Retinal pigment epithelial cell (primary cell): ENCODE measurements at regions not wholly inside any gene's neighbourhood (a gene's known extent, or its start where the extent isn't known, plus 50 kb on each side); places are given as distances from the start of the nearest gene placed in this dataset.

Experiments used
- DNase-seq: peaks from one replicate; pipeline ENCODE4 v3.0.0-alpha.2; 2010; ENCODE audit warnings: low read depth
- H3K4me3 ChIP-seq: 2 replicates; pipeline ENCODE4 v1.5.1; 2011; ENCODE audit warnings: mild to moderate bottlenecking, low read length, control low read depth, moderate library complexity
- TF ChIP-seq, protein P1 (sequence below): conservative IDR thresholded peaks from 2 replicates; pipeline ENCODE4 v1.5.1; 2011; ENCODE audit warnings: low read depth, low read length, control low read depth, inconsistent platforms

DNA sequence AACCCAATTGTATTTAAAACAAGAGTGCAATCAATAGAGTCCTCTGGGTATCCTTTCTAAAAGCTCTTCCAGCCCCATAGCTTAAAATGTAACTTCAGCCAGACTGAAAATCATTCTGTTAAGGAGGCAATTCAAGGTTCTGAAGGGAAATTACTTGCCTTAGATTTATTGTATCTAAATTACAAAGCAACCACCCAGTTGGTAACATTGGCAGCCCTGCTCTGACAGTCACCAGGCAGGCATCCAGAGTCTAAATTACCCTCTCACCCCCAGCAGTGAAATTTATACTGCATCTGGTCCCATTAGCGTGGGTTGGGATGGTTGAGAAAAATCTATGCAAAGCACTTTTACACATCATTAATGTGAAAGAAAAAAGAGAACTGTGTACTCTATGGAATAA, 514.7 kb downstream of the MTRR start:
- no peak for DNase-seq
- TF ChIP-seq, protein P1, sequence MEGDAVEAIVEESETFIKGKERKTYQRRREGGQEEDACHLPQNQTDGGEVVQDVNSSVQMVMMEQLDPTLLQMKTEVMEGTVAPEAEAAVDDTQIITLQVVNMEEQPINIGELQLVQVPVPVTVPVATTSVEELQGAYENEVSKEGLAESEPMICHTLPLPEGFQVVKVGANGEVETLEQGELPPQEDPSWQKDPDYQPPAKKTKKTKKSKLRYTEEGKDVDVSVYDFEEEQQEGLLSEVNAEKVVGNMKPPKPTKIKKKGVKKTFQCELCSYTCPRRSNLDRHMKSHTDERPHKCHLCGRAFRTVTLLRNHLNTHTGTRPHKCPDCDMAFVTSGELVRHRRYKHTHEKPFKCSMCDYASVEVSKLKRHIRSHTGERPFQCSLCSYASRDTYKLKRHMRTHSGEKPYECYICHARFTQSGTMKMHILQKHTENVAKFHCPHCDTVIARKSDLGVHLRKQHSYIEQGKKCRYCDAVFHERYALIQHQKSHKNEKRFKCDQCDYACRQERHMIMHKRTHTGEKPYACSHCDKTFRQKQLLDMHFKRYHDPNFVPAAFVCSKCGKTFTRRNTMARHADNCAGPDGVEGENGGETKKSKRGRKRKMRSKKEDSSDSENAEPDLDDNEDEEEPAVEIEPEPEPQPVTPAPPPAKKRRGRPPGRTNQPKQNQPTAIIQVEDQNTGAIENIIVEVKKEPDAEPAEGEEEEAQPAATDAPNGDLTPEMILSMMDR: no peak

DNA sequence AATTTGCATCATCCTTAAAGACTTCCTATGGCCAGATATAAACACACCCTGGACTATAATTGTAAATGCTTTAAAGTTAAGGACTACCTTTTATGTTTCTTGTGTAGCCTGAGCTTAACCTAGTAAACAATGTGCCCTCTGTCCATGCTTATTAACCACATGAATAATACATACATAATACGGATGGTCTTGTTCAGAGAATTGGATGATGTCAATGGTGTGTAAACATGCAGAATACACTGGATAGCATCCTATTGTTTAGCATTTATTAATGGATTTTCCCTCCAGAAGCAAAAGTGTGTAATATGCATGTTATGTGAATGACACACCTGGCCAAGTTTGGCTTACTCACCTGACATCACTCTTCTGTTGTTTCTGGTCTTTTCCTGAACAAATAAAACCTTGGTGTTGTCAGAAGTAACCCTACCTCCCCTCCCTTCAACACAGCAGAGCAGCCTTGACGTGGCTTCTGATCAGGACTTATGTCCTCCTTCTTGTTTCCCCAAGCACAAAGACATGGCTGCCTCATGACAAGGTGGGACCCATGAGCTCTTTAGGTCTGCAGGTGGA, 517.9 kb downstream of the MTRR start:
- no peak for DNase-seq
- TF ChIP-seq, protein P1: no peak
- no peak overlapping the region for H3K4me3 ChIP-seq

More for the DNA sequence above, 514.7 kb downstream of the MTRR start:
- H3K4me3 ChIP-seq: no peak overlapping the region

DNA sequence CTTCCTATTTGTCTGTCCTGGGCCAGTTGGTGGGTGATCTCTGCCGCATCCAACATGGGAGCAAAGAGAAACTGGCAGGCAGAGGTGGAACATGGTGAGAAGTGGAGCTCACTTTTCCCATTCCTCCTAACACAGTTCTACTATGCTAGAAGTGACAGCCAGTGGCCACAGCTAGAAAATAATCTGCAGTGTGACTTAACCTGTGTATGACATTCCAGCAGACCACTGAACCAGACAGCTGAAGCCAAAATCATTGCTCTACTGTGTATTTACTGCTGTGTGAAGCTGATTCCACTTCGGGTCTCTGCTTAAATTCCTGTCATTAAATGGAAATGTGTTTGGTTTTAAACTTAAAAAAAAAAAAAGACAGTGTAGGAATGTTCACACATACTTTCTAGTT, 523.0 kb downstream of the MTRR start:
- TF ChIP-seq, protein P1: no peak
- no peak for DNase-seq
- no peak overlapping the region for H3K4me3 ChIP-seq

DNA sequence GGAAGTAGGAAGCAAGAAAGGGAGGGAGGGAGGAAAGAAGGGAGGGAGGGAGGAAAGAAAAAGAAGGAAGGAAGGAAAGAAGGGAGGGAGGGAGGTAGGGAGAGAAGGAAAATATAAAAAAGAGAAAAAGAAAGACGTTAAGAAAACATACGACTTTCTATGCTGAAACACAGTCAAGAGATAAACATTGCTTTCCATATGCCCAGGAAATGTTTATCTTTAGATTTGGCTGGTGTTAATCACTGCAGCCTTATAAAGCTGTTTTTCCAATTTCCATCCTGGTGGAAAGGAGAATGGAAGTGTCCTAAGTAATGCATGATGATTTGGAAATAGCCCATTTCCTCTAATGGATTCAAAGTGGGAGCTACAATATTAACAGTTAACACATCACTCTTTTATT, 524.3 kb downstream of the MTRR start:
- no peak for DNase-seq
- TF ChIP-seq, protein P1: no peak
- no peak overlapping the region for H3K4me3 ChIP-seq

DNA sequence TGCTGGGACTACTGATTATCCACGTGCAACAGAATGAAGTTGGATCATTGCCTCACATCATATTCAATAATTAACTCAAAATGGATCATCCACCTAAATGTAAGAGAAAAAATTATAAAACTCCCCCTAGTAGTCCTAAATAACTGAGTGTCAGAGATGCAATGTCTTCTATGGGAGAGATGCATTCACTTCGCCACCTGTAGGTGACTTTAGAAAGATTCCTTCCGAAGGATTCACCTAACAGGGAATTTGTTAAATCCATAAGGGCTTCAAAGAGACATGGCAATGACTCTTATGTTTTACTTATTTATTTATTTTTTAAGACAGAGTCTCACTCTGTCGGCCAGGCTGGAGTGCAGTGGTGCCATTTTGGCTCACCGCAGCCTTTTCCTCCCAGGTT, 526.0 kb downstream of the MTRR start:
- TF ChIP-seq, protein P1: peak; percentile 8
- no peak overlapping the region for H3K4me3 ChIP-seq
- no peak for DNase-seq

DNA sequence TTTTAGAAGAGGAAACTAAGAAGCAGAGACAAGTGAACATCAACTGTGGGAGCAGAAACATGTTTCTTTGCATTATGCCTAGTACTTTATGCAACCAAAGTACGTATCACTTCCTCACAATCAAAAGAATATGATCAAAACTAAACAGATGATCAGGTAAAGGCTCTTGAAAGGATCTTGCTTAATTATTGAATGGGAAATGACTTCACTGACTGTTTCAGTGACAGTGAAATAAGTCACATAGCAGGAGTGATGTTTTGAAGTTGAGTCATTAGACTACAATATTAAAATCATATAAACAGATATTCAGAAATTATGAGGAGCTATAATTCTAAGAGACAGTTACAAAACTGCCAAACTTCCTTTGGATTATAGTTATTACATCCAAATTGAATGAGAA, 527.3 kb downstream of the MTRR start:
- TF ChIP-seq, protein P1: no peak
- no peak for DNase-seq
- H3K4me3 ChIP-seq: no peak overlapping the region

DNA sequence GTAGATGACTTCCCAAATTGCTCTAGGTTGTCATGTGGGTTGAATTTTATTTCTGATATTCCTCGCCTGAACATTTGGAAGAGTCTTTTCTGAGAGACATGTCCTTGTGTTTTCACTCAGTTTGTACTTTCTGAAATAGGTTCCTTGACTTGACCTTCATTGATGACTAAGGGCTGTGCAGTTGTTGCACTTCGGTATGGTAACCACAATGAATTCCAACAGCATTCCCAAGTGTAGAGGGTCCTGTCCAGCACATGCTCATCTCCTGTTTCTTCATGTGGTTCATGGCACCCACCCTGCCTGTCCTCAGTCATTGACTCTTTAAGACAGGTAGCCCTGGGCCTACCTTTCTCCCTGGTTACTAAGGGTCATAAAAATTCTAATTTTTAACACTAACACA, 527.8 kb downstream of the MTRR start:
- TF ChIP-seq, protein P1: no peak
- H3K4me3 ChIP-seq: no peak overlapping the region
- DNase-seq: no peak
